SKM-1 treated with dmso at 0.1 percent for 144 hours (cell line): ENCODE measurements at regions not wholly inside any gene's neighbourhood (a gene's known extent, or its start where the extent isn't known, plus 50 kb on each side); places are given as distances from the start of the nearest gene placed in this dataset.
A peak's percentile ranks its signal among the peaks of the same experiment; 100 is the strongest.

Source experiments
- DNase-seq: peaks from one replicate; lab custom pipeline; 2025; ENCODE audit not compliant: unreplicated experiment; lab: John Stamatoyannopoulos, UW

DNA sequence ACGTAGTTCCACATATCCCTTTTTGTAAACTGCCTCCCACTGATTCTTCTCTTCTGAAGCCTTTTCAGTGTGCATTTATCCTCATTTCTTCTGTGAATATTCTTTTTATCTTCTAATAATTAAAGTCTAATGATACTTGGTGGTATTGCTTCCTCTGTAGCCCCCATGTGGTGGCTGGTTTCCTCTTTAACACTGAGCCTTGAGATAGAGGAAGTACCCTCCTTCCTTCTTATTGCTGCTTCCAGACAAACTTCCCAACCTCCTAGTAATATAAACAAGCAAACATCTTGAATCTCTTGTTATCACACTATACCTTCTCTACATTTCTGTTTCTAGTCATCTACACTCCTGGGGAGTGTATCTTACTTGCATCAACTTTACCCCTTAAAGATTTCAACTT is 310.5 kb upstream of the GIMD1 start:
- DNase-seq, result peak; percentile 22

DNA sequence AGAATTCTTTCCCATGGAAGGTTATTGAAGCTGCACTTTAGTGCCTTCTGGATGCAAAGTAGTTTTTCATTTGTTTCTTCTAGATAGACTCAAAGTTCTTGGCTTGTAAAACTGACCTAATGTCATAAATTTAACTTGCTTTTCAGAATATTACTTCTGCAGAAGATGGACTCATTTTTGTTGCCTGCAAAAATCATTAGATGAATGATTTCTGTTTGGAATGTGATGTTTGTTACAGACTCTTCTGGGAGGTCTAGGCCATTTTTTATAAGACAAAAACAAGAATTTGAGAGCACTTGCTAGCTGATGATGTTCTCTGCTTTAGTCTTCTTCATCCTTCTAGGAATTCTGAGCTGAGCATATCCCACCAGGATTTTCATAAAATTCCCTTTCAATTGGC is 308.6 kb upstream of the GIMD1 start:
- no peak for DNase-seq

DNA sequence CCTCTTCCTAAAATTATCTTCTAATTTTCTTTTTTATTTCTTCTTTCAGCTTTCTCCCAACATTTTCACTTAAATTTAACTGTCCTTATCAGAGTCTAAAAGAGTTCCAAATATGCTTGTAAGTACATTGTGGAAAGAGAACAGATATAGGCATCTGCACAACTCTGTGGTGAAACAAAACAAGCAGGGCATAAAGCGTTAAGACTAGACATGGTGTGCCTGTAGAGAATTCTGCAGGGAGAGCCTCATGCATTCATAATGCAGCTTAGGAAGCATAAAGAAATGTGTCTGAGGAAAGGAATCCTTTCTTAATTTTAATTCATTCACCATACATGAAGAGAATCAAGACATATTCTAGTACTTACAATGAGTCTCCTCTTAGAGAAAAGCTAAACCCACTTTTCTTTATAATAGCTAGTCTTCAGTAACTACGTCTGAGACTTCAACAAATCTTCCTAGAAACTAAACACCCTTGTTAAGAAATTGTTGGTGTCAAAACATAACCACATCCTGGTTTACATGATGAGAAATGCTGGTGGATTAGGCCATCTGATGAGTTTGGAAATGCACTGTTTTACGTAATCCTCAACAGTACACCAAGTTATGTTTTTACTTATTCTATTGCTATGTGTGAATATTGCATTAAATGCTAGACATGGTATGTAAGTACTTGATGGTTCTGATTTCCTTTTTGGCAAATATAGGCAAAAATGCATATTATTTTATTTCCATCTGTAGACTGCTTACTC is 307.8 kb upstream of the GIMD1 start:
- peak; percentile 94 for DNase-seq

DNA sequence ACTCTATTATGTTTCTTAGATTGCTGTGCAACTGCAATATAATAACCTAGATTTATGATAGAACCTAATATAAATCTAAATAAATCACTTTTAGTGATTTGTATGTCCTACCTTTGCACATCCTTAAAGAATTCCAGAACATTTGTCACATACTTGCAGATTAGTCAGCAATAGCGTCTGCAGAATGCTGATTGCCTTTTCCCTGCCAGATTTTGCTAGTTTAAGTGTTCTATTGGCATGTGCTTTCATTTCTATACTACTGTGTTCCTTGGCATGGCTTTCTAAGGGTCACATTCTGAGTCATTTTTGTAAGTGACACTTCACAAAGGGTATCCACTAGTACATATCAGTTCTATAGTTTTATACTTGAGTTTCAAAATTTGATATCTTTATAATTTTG is 303.1 kb upstream of the GIMD1 start:
- no peak for DNase-seq

DNA sequence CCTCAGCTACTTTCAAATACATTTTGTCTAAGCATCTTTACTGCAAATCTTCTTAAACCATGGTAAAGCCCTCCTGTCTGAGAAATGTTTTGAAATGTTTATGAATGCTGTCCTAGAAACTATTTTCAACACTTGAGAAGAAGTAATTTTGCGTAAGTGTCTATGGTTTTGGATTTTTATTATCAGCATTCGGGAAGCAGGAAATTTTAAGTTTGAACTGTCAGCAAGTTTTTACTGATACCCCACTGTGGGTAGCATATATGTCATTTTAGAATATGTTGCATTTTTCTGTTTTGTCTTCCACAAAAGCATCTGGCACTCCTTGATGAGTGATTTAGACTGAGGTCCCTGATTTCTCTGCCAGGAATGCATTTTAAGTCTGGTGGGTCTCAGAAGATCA is 302.4 kb upstream of the GIMD1 start:
- no peak for DNase-seq

DNA sequence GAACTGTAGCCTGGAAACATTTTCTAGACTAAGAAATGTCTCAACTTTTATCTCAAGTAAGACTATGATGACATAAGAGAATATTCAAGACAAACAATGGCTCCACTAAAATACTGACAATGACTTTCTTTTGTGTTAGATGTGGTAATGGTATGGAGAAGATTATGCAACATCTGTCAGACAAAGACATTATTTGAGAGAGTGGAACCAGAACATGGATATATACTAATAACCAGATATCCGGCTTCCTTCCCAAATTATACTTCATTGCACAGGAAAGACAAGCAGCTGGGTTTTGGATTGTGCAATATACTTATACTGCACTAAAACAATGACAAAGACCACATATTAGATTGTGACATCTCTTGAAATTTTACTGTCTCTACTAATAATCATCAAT is 290.8 kb upstream of the GIMD1 start:
- peak; percentile 80 for DNase-seq

DNA sequence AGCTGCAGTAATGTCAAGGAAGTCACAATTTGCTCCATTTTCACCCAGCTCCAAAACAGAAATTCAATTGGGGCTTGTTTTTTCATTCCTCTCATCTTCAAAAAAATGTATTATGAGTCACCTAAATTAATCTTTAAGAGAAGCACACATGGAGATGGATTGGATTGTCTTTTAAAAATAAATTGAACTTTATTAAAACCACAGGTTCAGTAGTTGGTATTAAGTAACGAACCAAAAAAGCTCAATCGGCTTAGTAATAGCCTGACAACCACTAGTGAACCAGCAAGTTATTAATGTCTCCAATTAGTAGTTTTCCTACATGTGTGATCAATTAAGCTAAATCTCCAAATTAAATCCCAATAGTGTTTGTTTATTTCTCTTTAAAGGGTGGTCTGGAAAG is 283.5 kb upstream of the GIMD1 start:
- DNase-seq, result no peak

DNA sequence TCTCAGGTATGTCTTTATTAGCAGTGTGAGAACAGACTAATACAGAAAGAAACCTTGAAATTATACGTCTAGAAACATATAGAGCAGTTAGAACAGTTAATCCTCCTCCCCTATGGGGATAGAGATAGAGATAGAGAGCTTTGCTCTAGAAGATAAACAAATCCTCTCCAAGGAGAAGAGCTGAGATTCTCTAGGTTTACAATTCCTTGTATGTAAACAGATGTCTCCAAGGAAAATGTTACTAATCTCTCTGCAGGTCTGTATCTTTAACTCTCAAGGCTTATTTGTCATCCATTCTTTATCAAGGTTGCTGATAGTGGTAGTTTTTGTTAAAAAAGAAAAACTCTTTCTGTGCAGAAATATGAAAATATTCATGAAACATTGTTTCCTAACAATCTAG is 282.1 kb upstream of the GIMD1 start:
- no peak for DNase-seq

DNA sequence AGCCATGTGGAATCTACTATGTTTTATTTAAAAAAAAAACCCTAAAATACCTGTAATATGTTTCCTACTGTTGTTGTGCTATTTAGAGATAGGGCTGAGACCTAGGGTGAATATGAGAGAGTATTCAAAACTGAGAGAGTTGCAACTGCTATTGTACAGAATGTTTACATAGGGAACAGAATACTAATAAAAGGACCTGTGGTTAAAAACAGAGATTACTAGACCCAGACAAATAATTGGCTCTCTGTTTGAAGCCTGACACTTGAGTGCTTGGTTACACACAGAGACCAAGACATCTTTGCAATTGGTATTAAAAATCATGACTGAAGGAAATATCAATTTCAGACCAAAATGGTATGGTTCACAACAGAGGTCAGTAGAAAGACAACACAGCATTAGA is 278.9 kb upstream of the GIMD1 start:
- no peak for DNase-seq

DNA sequence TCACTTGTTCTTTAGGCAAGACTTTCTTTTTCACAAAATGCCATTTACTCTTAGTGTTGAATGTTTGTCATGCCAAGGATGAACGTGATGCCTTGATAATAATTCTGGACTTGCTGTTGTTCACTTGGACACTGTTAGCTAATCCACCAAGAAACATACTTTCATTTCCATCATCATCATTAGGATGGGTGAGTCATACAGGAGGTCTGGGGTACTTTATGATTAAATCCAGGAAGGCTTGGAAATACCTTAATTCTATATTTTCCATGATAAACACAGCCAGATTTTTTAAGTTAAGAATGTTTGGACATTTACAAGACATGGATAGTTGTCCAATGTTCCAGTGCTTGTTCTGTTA is 260.7 kb upstream of the GIMD1 start:
- no peak for DNase-seq

DNA sequence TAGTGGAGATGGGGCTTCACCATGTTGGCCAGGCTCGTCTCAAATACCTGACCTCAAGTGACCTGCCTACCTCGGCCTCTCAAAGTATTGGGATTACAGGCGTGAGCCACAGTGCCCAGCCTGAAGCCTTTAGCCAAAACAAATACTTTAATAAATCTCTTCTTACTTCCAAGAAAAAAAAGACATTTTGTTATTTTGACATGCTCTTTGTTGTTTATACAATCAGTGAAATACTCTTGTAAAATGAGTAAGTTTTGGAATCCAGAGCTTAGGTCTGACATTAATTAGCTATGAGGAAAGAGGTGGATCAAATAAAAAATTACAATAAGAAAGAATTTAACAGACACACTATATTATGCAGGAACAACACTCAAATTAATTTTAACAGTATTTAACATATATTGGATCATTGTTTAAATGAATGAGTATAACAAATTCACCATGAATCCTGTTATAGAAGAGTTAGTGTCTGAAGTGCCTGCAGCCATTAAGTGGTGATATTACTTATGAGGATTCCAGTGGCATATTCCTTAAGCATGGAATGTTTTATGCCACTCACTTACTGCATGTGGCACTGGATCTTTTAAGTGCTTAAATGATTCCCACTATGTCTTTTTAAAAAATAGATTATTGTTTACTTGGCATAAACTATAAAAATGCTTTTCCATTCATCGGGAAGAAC is 260.1 kb upstream of the GIMD1 start:
- DNase-seq, result no peak

DNA sequence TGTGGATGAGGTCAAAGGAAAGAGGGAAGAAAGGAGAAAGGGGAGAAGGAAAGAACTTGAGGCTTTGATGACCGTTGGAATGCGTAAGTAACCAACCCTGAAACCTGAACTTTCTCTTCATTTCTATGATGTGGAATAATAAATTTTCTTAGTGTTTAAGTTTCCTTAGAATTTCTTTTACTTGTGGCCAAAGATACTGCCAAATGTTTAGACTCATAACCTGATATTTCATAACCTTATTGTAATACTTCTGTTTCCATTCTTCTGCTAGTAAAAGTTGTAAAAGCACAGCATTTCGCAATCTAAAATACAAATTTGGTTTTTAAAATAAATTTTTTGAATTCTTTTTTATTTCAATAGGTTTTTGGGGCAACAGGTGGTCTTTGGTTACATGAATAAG is 258.5 kb upstream of the GIMD1 start:
- no peak for DNase-seq

DNA sequence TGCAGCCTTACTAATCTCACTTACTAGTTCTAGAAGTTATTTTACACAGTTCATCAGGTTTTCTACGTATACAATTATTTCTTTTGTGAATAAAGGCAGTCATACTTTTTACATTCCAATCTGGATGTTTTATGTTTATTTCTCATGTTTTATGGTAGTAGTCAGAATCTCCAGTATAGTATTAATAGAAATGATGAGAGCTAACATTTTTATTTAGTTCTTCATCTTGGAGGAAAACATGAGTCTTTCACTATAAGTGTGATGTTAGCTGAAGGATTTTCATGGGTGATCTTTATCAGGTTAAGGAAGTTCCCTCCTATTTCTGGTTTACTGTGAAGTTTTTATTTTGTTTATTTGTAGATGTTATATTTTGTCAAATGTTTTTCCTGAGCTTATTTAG is 256.1 kb upstream of the GIMD1 start:
- DNase-seq, result no peak

DNA sequence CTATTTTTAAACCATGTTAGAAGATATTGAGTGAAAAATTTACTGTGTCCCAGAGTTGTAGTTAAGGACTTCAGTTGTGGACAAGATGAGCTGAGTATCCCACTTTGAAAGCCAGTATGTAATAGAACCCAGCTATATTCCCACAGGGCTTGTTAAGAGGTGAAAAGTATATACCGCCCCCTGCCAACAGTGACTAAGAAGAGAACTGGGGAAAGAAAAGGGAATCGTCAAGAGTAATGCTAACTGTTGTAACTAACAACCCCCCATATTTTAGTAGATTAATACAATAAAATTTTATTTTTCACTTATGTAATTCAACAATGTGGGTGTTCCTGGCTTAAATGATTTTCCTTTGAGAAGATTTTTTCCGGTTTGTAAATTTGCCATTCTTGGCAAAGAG is 250.4 kb upstream of the GIMD1 start:
- no peak for DNase-seq

DNA sequence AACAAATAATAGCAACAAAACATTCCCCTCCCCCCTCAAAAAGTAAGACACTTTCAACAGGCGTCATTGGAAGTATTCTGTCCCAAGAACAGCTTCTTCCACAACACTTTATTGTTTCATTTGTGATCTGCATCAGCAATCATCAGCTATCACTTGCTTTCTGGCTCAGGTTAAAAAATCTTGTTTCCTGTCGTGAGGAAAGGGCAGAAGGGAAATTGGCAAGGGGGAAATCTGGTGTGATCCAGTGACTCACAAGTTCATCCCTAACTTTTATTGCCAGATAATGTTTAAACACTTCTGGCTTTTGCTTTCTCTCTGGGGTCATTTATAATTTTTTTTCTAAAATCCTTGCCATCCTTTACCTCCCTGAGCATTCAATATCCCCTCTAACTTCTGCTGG is 247.4 kb upstream of the GIMD1 start:
- DNase-seq, result no peak

DNA sequence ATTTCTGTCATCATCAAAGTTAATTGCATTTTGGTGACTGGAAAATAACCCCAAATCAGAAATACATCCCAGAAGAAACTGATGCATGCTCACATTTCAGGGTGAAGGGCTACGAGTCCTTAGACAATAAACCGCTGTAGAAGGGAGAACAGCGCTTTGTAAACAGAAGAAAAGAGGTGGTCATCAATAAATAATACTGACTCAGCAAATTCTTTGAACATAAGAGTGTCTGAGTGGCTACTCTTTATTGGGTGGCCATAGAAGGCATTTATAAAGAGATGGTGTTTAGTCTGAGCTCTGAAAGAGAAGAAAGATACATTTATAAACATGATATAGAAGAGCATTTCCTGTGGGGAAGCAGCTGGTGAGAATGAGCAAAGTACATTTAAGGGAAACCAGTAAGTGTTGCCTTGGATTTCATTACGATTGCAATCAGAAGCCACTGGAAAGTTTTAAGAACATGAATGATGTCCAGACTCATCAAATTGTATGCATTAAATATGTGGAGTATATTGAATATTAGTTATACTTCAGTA is 246.9 kb upstream of the GIMD1 start:
- DNase-seq, result no peak

DNA sequence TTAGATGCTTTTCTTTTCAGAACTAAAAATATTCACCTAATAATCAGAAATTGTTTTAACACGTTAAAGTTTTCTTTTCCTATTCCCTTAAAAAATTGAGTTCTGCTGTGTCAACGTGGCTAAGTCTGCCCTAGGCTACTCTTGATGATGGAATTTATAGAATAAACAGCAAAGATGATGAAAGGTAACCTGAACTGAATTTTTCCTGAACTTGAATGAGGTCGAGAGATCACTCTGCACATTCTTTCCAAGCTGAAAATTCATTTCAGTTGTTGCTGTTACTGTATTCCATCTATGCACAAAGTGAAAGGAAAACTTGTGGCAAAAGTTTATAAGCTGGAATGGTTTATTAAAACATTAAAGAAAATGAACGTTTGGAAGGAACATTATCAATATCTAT is 245.9 kb upstream of the GIMD1 start:
- no peak for DNase-seq

DNA sequence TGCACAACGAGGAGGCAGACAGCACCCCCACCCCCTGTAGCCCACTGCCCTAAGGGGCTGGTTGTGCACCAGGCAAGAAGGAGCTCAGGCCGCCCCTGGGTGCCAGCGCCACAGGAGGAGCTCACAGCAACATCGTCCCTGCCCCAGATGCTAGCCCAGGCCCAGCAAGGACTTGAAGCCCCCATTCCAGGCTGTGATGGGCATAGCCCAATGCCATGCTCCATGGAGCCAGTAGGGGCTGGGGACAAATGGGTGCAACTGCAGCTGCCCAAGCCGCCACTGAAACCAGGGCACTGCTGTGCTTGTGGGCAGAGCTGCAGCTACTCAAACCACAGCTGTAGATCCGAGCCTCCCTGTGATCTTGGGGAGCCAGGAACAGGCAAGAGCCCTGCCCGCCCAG is 241.3 kb upstream of the GIMD1 start:
- no peak for DNase-seq

DNA sequence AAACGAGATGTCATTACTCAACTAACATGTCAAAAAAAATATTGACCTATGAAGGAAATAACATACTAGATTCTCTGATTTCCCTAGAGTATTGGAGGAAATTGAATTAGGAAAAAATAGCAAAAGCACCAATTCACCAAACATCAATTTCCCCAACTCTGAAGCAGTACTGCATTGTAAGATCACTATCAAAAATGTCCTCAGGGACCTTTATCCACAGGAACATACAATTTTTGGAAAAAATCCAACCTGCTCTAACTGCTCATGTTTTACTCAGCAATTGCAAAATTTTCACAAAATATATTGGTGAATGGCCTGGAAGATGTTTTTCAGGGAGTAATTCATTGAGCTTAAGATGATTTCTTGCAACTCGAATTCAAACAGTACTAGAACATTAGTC is 239.0 kb upstream of the GIMD1 start:
- DNase-seq, result no peak

DNA sequence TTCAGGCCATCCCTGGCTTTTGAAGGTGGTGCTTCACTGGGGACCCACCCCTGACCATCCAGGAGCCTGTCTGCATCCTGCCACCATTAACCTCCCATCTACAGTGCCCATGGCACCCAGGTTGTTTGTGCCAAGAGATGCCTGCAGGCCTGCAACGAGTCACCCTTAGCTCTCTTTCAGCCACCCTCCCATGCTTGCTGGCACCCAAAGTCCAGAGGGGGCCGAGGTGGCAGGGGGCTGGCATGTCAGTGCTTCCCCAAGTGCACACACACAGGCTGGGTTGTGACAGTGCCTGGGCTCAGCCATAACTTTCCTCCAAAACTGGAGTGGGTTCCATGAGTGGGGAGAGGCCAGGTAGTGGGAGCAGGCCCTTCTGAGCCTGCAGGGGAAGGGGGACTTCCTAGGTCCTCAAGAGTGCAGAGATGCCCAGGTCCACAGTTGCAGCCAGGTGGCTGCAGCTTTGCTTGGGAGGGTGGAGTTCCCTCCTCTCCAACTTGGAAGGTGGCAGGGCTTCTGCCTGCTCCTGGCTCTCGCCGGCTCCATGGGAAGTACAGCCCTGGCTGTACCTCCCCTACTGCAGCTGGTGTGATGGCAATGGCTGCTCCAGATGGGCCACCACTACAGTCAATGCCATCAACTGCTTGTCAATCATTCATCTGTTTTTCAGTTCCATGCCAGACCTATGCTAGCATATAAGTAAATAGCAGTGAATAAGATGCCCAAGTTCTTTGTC is 235.9 kb upstream of the GIMD1 start:
- DNase-seq, result no peak

DNA sequence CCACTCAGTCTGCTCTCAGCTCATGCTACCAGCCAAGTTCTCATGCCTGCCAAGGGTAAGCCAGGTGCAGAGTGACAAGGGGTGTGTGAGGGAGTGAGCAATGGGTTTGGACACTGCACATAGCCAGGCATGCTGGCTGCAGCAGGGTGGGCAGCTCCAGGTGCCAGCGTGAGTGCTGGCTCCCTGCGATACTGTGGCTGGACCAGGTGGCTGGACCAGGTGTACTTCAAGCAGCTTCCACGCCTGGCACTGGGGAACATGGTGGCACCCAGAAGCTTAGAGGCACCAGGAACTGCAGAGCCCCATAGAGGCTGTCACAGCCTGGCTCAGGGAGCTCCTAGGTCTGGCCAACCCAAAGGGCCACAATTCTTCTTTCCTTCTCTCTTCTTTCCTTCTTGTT is 234.9 kb upstream of the GIMD1 start:
- DNase-seq, result no peak

DNA sequence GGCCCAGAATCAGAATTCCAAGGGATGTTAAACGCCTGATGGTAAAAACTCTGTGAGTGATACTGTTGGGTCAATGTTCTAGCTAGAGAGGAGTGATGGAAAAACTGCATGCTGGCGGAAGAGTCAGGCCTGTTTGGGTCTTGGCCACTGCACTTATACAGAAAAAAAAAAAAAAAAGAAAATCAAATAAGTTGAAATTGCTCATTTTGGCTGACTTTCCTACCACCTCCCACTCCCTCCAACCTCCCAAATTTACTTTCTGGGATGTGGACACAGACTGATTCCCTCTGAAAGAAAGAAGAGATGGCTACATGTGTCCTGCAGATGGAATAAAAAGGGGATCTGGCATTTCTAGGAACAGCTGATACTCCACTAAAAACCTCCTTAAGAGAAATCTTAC is 234.1 kb upstream of the GIMD1 start:
- no peak for DNase-seq
